ENCODE measurements at regions not wholly inside any gene's neighbourhood (a gene's known extent, or its start where the extent isn't known, plus 50 kb on each side); places are given as distances from the start of the nearest gene placed in this dataset.
"Not testable (repeated sequence)": the region's sequence is repeated elsewhere in the genome, so short reads cannot be mapped to it uniquely, and the experiment has no call there.

GRCh38 chrX:6990552-6991193 lies 156.8 kb upstream of the STS start:
- H3K27ac Mint-ChIP-seq: no peak overlapping the region
- no peaks in the 10 kb centered on the region for H3K27me3 Mint-ChIP-seq
- Histone ChIP-seq H3K27ac (ENCODE audit: insufficient read depth, low read length, poor library complexity, severe bottlenecking) (no peak overlapping the region), H3K9me3 (ENCODE audit: control insufficient read depth in 2 of 2, low read length in 2 of 2) (peaks cover 0 to 6% of the 10 kb centered on the region in 2 experiments), H3K36me3 (ENCODE audit: control insufficient read depth, insufficient read depth, low read length) (no peaks in the 10 kb centered on the region), H3K4me1 (ENCODE audit: control insufficient read depth, insufficient read depth, low read length, poor library complexity, severe bottlenecking) (no peaks in the 10 kb centered on the region), H3K27me3 (ENCODE audit: control insufficient read depth, insufficient read depth, low read length) (no peaks in the 10 kb centered on the region), H3K4me3 (ENCODE audit: low read depth, low read length) (no peak overlapping the region)
- no peak for ATAC-seq (ENCODE audit: low read depth in 2 of 2)
- peaks cover 0 to 12% (median 6%) of the 10 kb centered on the region in 7 donors for H3K9me3 Mint-ChIP-seq
- no peaks in the 10 kb centered on the region for H3K4me1 Mint-ChIP-seq
- no peak for DNase-seq
- peaks cover 6% of the 10 kb centered on the region for H3K36me3 Mint-ChIP-seq
- peak overlapping the region in 1 of 4 donors; percentile 21 for H3K4me3 Mint-ChIP-seq

- H3K4me3 Mint-ChIP-seq: no peak overlapping the region
- no peaks in the 10 kb centered on the region for H3K36me3 ChIP-seq (ENCODE audit: control insufficient read depth, insufficient read depth, low read length)
- peaks cover 0 to 3% of the 10 kb centered on the region in 2 experiments for H3K9me3 ChIP-seq (ENCODE audit: control insufficient read depth in 2 of 2, low read length in 2 of 2)
- no peak overlapping the region for H3K27ac ChIP-seq (ENCODE audit: insufficient read depth, low read length, poor library complexity, severe bottlenecking)
- H3K4me1 ChIP-seq (ENCODE audit: control insufficient read depth, insufficient read depth, low read length, poor library complexity, severe bottlenecking): no peaks in the 10 kb centered on the region
- no peak overlapping the region for H3K27ac Mint-ChIP-seq
- peaks cover 6% of the 10 kb centered on the region for H3K36me3 Mint-ChIP-seq
- H3K4me1 Mint-ChIP-seq: no peaks in the 10 kb centered on the region
- no peaks in the 10 kb centered on the region for H3K27me3 Mint-ChIP-seq
- peaks cover 0 to 8% (median 6%) of the 10 kb centered on the region in 7 donors for H3K9me3 Mint-ChIP-seq
- no peaks in the 10 kb centered on the region for H3K27me3 ChIP-seq (ENCODE audit: control insufficient read depth, insufficient read depth, low read length)
- H3K4me3 ChIP-seq (ENCODE audit: low read depth, low read length): no peak overlapping the region
- DNase-seq: no peak
- no peak for ATAC-seq (ENCODE audit: low read depth in 2 of 2)
Measured at GRCh38 chrX:6989858-6990257, 157.7 kb upstream of the STS start.

- not testable (repeated sequence) for H3K27ac ChIP-seq (ENCODE audit: insufficient read depth, low read length, poor library complexity, severe bottlenecking); H3K27me3 Mint-ChIP-seq; H3K4me1 ChIP-seq (ENCODE audit: control insufficient read depth, insufficient read depth, low read length, poor library complexity, severe bottlenecking); H3K4me1 Mint-ChIP-seq; H3K4me3 ChIP-seq (ENCODE audit: low read depth, low read length); H3K27ac Mint-ChIP-seq; H3K4me3 Mint-ChIP-seq; H3K27me3 ChIP-seq (ENCODE audit: control insufficient read depth, insufficient read depth, low read length); H3K9me3 Mint-ChIP-seq; H3K9me3 ChIP-seq (ENCODE audit: control insufficient read depth in 2 of 2, low read length in 2 of 2); ATAC-seq (ENCODE audit: low read depth in 2 of 2); DNase-seq; H3K36me3 ChIP-seq (ENCODE audit: control insufficient read depth, insufficient read depth, low read length); H3K36me3 Mint-ChIP-seq
Measured at GRCh38 chrX:6988694-6989093, 158.8 kb upstream of the STS start.

GRCh38 chrX:6986915-6987314 lies 160.6 kb upstream of the STS start:
- DNase-seq (no peak), ATAC-seq (ENCODE audit: low read depth in 2 of 2) (no peak)
- Histone ChIP-seq H3K27me3 (ENCODE audit: control insufficient read depth, insufficient read depth, low read length) (no peaks in the 10 kb centered on the region), H3K4me3 (ENCODE audit: low read depth, low read length) (no peak overlapping the region), H3K36me3 (ENCODE audit: control insufficient read depth, insufficient read depth, low read length) (no peaks in the 10 kb centered on the region), H3K9me3 (ENCODE audit: control insufficient read depth in 2 of 2, low read length in 2 of 2) (no peaks in the 10 kb centered on the region), H3K27ac (ENCODE audit: insufficient read depth, low read length, poor library complexity, severe bottlenecking) (no peak overlapping the region), H3K4me1 (ENCODE audit: control insufficient read depth, insufficient read depth, low read length, poor library complexity, severe bottlenecking) (no peaks in the 10 kb centered on the region)
- Mint-ChIP-seq H3K27me3 (no peaks in the 10 kb centered on the region), H3K4me3 (no peak overlapping the region), H3K27ac (no peak overlapping the region), H3K36me3 (no peaks in the 10 kb centered on the region), H3K4me1 (no peaks in the 10 kb centered on the region), H3K9me3 (peaks cover 0 to 8% (median 0%) of the 10 kb centered on the region in 7 donors)

- no peaks in the 10 kb centered on the region for H3K4me1 ChIP-seq (ENCODE audit: control insufficient read depth, insufficient read depth, low read length, poor library complexity, severe bottlenecking)
- ATAC-seq (ENCODE audit: low read depth in 2 of 2) (no peak), DNase-seq (no peak)
- no peaks in the 10 kb centered on the region for H3K27me3 ChIP-seq (ENCODE audit: control insufficient read depth, insufficient read depth, low read length)
- H3K4me3 ChIP-seq (ENCODE audit: low read depth, low read length): no peak overlapping the region
- Mint-ChIP-seq H3K4me1 (no peaks in the 10 kb centered on the region), H3K9me3 (peaks cover 0 to 8% (median 0%) of the 10 kb centered on the region in 7 donors), H3K27ac (no peak overlapping the region), H3K36me3 (no peaks in the 10 kb centered on the region), H3K4me3 (no peak overlapping the region), H3K27me3 (no peaks in the 10 kb centered on the region)
- no peaks in the 10 kb centered on the region for H3K9me3 ChIP-seq (ENCODE audit: control insufficient read depth in 2 of 2, low read length in 2 of 2)
- H3K36me3 ChIP-seq (ENCODE audit: control insufficient read depth, insufficient read depth, low read length): no peaks in the 10 kb centered on the region
- H3K27ac ChIP-seq (ENCODE audit: insufficient read depth, low read length, poor library complexity, severe bottlenecking): no peak overlapping the region
Measured at GRCh38 chrX:6985537-6985936, 162.0 kb upstream of the STS start.

- Mint-ChIP-seq H3K4me3 (no peak overlapping the region), H3K4me1 (no peaks in the 10 kb centered on the region), H3K9me3 (peaks cover 0 to 3% (median 0%) of the 10 kb centered on the region in 7 donors), H3K27me3 (no peaks in the 10 kb centered on the region), H3K36me3 (peaks cover under 1% of the 10 kb centered on the region), H3K27ac (no peak overlapping the region)
- no peaks in the 10 kb centered on the region for H3K27me3 ChIP-seq (ENCODE audit: control insufficient read depth, insufficient read depth, low read length)
- H3K36me3 ChIP-seq (ENCODE audit: control insufficient read depth, insufficient read depth, low read length): no peaks in the 10 kb centered on the region
- no peaks in the 10 kb centered on the region for H3K9me3 ChIP-seq (ENCODE audit: control insufficient read depth in 2 of 2, low read length in 2 of 2)
- no peak overlapping the region for H3K27ac ChIP-seq (ENCODE audit: insufficient read depth, low read length, poor library complexity, severe bottlenecking)
- ATAC-seq (ENCODE audit: low read depth in 2 of 2) (no peak), DNase-seq (no peak)
- H3K4me3 ChIP-seq (ENCODE audit: low read depth, low read length): no peak overlapping the region
- no peaks in the 10 kb centered on the region for H3K4me1 ChIP-seq (ENCODE audit: control insufficient read depth, insufficient read depth, low read length, poor library complexity, severe bottlenecking)
Measured at GRCh38 chrX:6983207-6983955, 164.1 kb upstream of the STS start.

GRCh38 chrX:6981718-6982406 lies 165.7 kb upstream of the STS start:
- Mint-ChIP-seq H3K27me3 (no peaks in the 10 kb centered on the region), H3K9me3 (peaks cover 0 to 4% (median 0%) of the 10 kb centered on the region in 7 donors), H3K27ac (no peak overlapping the region), H3K36me3 (peaks cover 13% of the 10 kb centered on the region), H3K4me3 (no peak overlapping the region), H3K4me1 (no peaks in the 10 kb centered on the region)
- H3K36me3 ChIP-seq (ENCODE audit: control insufficient read depth, insufficient read depth, low read length): no peaks in the 10 kb centered on the region
- DNase-seq (no peak), ATAC-seq (ENCODE audit: low read depth in 2 of 2) (no peak)
- H3K27me3 ChIP-seq (ENCODE audit: control insufficient read depth, insufficient read depth, low read length): no peaks in the 10 kb centered on the region
- H3K4me3 ChIP-seq (ENCODE audit: low read depth, low read length): no peak overlapping the region
- H3K9me3 ChIP-seq (ENCODE audit: control insufficient read depth in 2 of 2, low read length in 2 of 2): no peaks in the 10 kb centered on the region
- no peaks in the 10 kb centered on the region for H3K4me1 ChIP-seq (ENCODE audit: control insufficient read depth, insufficient read depth, low read length, poor library complexity, severe bottlenecking)
- H3K27ac ChIP-seq (ENCODE audit: insufficient read depth, low read length, poor library complexity, severe bottlenecking): no peak overlapping the region

Data from CD4-positive, CD25-positive, alpha-beta regulatory T cell (primary cell).